Smooth muscle cell (in vitro differentiated cells): ENCODE measurements at regions not wholly inside any gene's neighbourhood (a gene's known extent, or its start where the extent isn't known, plus 50 kb on each side); places are given as distances from the start of the nearest gene placed in this dataset.

ENCODE experiments used
- DNase-seq: peaks from one replicate; lab custom pipeline; 2025; ENCODE audit not compliant: unreplicated experiment; lab: John Stamatoyannopoulos, UW
- H2AFZ ChIP-seq: fragments of 200-600 bp; sonication (generic); 2 replicates; pipeline ENCODE4 v1.6.0; 2016; ENCODE audit warnings: antibody characterized with exemption, low read depth, mild to moderate bottlenecking
- H3F3A ChIP-seq: fragments of 200-600 bp; sonication (generic); 2 replicates; pipeline ENCODE4 v1.6.0; 2017; ENCODE audit warnings: antibody characterized with exemption, low read depth
- H3K27ac ChIP-seq: fragments of 200-600 bp; sonication (generic); 2 replicates; pipeline ENCODE4 v1.5.1; 2016; ENCODE audit warnings: low read depth, mild to moderate bottlenecking
- H3K27me3 ChIP-seq: fragments of 200-600 bp; sonication (generic); 2 replicates; pipeline ENCODE4 v1.6.1; 2016; ENCODE audit warnings: low read depth, mild to moderate bottlenecking
- H3K36me3 ChIP-seq: fragments of 200-600 bp; sonication (generic); 2 replicates; pipeline ENCODE4 v1.5.1; 2016; ENCODE audit warnings: low read depth
- H3K4me1 ChIP-seq: fragments of 200-600 bp; sonication (generic); 2 replicates; pipeline ENCODE4 v1.5.1; 2016; ENCODE audit warnings: low read depth
- H3K4me2 ChIP-seq: fragments of 200-600 bp; sonication (generic); 2 replicates; pipeline ENCODE4 v1.6.0; 2016; ENCODE audit warnings: mild to moderate bottlenecking
- H3K4me3 ChIP-seq: fragments of 200-600 bp; sonication (generic); 2 replicates; pipeline ENCODE4 v1.5.1; 2016; ENCODE audit warnings: mild to moderate bottlenecking
- H3K79me2 ChIP-seq: fragments of 200-600 bp; sonication (generic); 2 replicates; pipeline ENCODE4 v1.6.0; 2016; ENCODE audit warnings: low read depth, mild to moderate bottlenecking
- H3K9ac ChIP-seq: fragments of 200-600 bp; sonication (generic); 2 replicates; pipeline ENCODE4 v1.6.0; 2016; ENCODE audit warnings: low read depth
- H3K9me3 ChIP-seq: fragments of 200-600 bp; sonication (generic); replicated peaks from 2 replicates; pipeline ENCODE4 v1.5.1; 2016; ENCODE audit warnings: low read depth
- H4K20me1 ChIP-seq: fragments of 200-600 bp; sonication (generic); 2 replicates; pipeline ENCODE4 v1.6.0; 2016; ENCODE audit warnings: low read depth
- WGBS: methylation state at CpG from one replicate; pipeline ENCODE4 v1.1.7; 2016; ENCODE audit warnings: low lambda C conversion rate; 5-methylcytosine and 5-hydroxymethylcytosine counted together
- TF ChIP-seq, protein P1 (sequence below): fragments of 200-600 bp; sonication (generic); IDR thresholded peaks from 2 replicates; pipeline ENCODE4 v1.5.1; 2017; ENCODE audit warnings: borderline replicate concordance, mild to moderate bottlenecking, antibody characterized with exemption; ENCODE audit not compliant: insufficient read depth, poor library complexity, severe bottlenecking

DNA sequence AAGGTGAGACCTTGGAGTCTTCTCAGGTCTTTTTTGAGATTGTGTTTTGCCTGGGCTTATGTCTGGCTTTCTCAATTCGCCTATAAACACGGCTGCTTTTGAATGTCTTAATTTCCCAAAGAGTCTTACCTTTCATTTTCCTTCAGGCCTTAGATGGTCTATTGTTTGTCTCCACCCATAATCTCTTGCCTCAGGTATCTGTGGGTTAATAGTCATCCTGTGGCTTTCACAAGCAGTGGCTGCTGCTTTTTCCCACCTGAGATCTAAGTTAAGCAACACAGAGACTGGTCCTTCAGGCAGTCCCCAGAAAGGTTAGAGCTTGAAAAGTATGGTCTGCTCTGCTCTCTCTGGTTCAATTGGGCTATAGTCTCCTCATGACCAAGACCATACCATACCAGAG, 275.3 kb downstream of the INSIG2 start:
- peaks cover under 1% of the 10 kb centered on the region for H3K27me3 ChIP-seq
- H3K9ac ChIP-seq, result no peak overlapping the region
- no peak overlapping the region for H3K27ac ChIP-seq
- no peaks in the 10 kb centered on the region for H3K4me1 ChIP-seq
- H3K4me3 ChIP-seq, result no peak overlapping the region
- H2AFZ ChIP-seq, result no peak overlapping the region
- no peak overlapping the region for H3K4me2 ChIP-seq
- H3K36me3 ChIP-seq, result no peaks in the 10 kb centered on the region
- no peaks in the 10 kb centered on the region for H3K9me3 ChIP-seq
- 67% methylated on average over 2 of the region's 2 CpGs for WGBS
- no peaks in the 10 kb centered on the region for H4K20me1 ChIP-seq
- no peak for DNase-seq
- TF ChIP-seq, protein P1, sequence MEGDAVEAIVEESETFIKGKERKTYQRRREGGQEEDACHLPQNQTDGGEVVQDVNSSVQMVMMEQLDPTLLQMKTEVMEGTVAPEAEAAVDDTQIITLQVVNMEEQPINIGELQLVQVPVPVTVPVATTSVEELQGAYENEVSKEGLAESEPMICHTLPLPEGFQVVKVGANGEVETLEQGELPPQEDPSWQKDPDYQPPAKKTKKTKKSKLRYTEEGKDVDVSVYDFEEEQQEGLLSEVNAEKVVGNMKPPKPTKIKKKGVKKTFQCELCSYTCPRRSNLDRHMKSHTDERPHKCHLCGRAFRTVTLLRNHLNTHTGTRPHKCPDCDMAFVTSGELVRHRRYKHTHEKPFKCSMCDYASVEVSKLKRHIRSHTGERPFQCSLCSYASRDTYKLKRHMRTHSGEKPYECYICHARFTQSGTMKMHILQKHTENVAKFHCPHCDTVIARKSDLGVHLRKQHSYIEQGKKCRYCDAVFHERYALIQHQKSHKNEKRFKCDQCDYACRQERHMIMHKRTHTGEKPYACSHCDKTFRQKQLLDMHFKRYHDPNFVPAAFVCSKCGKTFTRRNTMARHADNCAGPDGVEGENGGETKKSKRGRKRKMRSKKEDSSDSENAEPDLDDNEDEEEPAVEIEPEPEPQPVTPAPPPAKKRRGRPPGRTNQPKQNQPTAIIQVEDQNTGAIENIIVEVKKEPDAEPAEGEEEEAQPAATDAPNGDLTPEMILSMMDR, result no peak
- H3F3A ChIP-seq, result no peaks in the 10 kb centered on the region
- H3K79me2 ChIP-seq, result no peaks in the 10 kb centered on the region

DNA sequence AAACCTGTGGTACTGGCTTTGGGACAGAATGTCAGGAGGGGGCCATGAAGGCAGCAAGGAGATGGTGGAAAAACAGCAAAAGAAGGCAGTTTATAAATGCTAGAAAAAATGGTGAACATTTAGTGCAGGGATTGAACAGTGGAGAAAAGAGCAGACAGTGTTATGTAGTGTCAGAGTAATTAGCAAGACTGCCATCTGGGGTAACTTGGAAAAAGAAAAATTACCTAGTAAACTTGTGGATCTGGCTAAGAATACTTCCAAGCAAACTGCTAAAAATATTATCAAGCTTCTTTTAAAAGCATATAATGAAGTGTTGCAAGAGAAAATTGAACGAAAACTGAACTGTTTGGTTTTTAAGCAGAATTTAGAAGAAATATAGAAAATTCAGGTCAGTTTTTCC, 267.8 kb downstream of the INSIG2 start:
- no peaks in the 10 kb centered on the region for H3K79me2 ChIP-seq
- no peak overlapping the region for H3K9ac ChIP-seq
- no peaks in the 10 kb centered on the region for H3K36me3 ChIP-seq
- peaks cover 4% of the 10 kb centered on the region for H3K27me3 ChIP-seq
- no peak overlapping the region for H3K4me3 ChIP-seq
- no peak overlapping the region for H3K4me2 ChIP-seq
- H3F3A ChIP-seq, result no peaks in the 10 kb centered on the region
- no peaks in the 10 kb centered on the region for H4K20me1 ChIP-seq
- no peak overlapping the region for H2AFZ ChIP-seq
- 82% methylated on average over 1 of the region's 1 CpG for WGBS
- no peaks in the 10 kb centered on the region for H3K4me1 ChIP-seq
- H3K9me3 ChIP-seq, result peaks cover 5% of the 10 kb centered on the region
- H3K27ac ChIP-seq, result no peak overlapping the region
- DNase-seq, result no peak
- TF ChIP-seq, protein P1, result no peak

DNA sequence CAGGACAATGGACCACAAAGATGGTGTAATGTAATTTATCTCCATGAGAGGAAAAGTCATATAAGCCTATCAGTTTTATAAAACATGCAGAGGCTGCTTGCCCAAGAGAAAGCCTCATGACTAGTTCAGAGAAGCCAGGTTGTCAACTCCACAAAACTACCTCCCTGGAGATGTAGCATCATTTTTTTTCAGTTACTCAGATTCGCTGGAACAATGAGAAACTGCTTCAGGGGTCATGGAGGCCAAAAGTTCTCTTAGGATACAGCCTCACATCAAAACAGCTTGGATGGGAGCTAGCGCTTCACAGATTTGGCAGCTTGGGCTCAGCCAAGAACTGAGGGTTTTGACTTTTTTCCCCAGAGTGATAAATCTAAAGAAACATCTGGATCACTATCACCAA, 263.5 kb downstream of the INSIG2 start:
- no peak overlapping the region for H3K27ac ChIP-seq
- H3F3A ChIP-seq, result no peaks in the 10 kb centered on the region
- peaks cover 4% of the 10 kb centered on the region for H3K27me3 ChIP-seq
- WGBS, result 82% methylated on average over 2 of the region's 2 CpGs
- H4K20me1 ChIP-seq, result no peaks in the 10 kb centered on the region
- H3K9me3 ChIP-seq, result peaks cover 1% of the 10 kb centered on the region
- H3K36me3 ChIP-seq, result no peaks in the 10 kb centered on the region
- TF ChIP-seq, protein P1, result no peak
- no peaks in the 10 kb centered on the region for H3K4me1 ChIP-seq
- no peak overlapping the region for H3K4me2 ChIP-seq
- DNase-seq, result no peak
- H3K9ac ChIP-seq, result no peak overlapping the region
- H3K79me2 ChIP-seq, result no peaks in the 10 kb centered on the region
- H2AFZ ChIP-seq, result no peak overlapping the region
- H3K4me3 ChIP-seq, result no peak overlapping the region

DNA sequence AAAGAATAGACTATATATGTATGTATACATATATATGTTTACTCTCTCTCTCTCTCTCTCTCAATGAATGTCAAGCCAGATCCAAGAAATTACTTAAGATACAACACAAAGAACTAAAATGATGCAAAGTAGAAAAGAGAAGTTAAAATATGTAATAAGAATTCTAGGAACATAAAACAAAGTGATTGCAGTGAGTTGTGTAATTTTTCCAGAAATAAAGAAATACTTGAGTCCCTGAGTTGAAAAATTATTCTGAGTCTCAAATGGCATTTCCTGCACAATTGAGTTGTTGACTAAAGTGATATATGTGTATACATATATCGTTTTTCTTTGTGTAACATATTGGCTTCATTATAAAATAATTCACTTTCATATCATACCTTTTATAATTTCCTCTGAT, 262.4 kb downstream of the INSIG2 start:
- Histone ChIP-seq H2AFZ (no peak overlapping the region), H3K4me2 (no peak overlapping the region), H3F3A (no peaks in the 10 kb centered on the region), H4K20me1 (no peaks in the 10 kb centered on the region), H3K4me3 (no peak overlapping the region), H3K27me3 (peaks cover 4% of the 10 kb centered on the region), H3K9ac (no peak overlapping the region), H3K4me1 (no peaks in the 10 kb centered on the region), H3K9me3 (no peaks in the 10 kb centered on the region), H3K27ac (no peak overlapping the region), H3K79me2 (no peaks in the 10 kb centered on the region), H3K36me3 (no peaks in the 10 kb centered on the region)
- 82% methylated on average over 1 of the region's 1 CpG for WGBS
- TF ChIP-seq, protein P1, result no peak
- no peak for DNase-seq
